Activated CD8-positive, alpha-beta memory T cell treated with anti-CD3 and anti-CD28 coated beads for 24 hours (primary cell): ENCODE measurements at regions not wholly inside any gene's neighbourhood (a gene's known extent, or its start where the extent isn't known, plus 50 kb on each side); places are given as distances from the start of the nearest gene placed in this dataset.
"Not testable (repeated sequence)": the region's sequence is repeated elsewhere in the genome, so short reads cannot be mapped to it uniquely, and the experiment has no call there.

ENCODE experiments used
- DNase-seq: peaks from one replicate; pipeline ENCODE4 v3.0.0-alpha.2; 2020

GRCh38 chr2:13474538-13474937 is 757.8 kb downstream of the TRIB2 start:
- no peak for DNase-seq

- no peak for DNase-seq
Observed at GRCh38 chr2:13480057-13480456, 763.3 kb downstream of the TRIB2 start.

GRCh38 chr2:13481201-13481600 is 764.5 kb downstream of the TRIB2 start:
- DNase-seq, result no peak

- no peak for DNase-seq
Observed at GRCh38 chr2:13485256-13485655, 768.5 kb downstream of the TRIB2 start.

GRCh38 chr2:13488965-13489364 is 772.2 kb downstream of the TRIB2 start:
- DNase-seq, result no peak

- DNase-seq, result no peak
Observed at GRCh38 chr2:13492262-13492661, 775.5 kb downstream of the TRIB2 start.

- no peak for DNase-seq
Observed at GRCh38 chr2:13495051-13495450, 778.3 kb downstream of the TRIB2 start.

GRCh38 chr2:13504808-13505207 is 788.1 kb downstream of the TRIB2 start:
- no peak for DNase-seq

GRCh38 chr2:13508671-13509070 is 791.9 kb downstream of the TRIB2 start:
- DNase-seq, result no peak

- DNase-seq, result no peak
Observed at GRCh38 chr2:13515254-13515653, 798.5 kb downstream of the TRIB2 start.

- DNase-seq, result no peak
Observed at GRCh38 chr2:13522096-13522495, 805.4 kb downstream of the TRIB2 start.

- DNase-seq, result no peak
Observed at GRCh38 chr2:13522917-13523821, 806.4 kb downstream of the TRIB2 start.

GRCh38 chr2:13524492-13524891 is 807.8 kb downstream of the TRIB2 start:
- DNase-seq, result no peak

GRCh38 chr2:13531735-13532410 is 815.1 kb downstream of the TRIB2 start:
- DNase-seq, result not testable (repeated sequence)

- DNase-seq, result not testable (repeated sequence)
Observed at GRCh38 chr2:13532781-13533523, 816.2 kb downstream of the TRIB2 start.

GRCh38 chr2:13533524-13533922 is 816.8 kb downstream of the TRIB2 start:
- no peak for DNase-seq

- no peak for DNase-seq
Observed at GRCh38 chr2:13536941-13537340, 820.2 kb downstream of the TRIB2 start.

- DNase-seq, result no peak
Observed at GRCh38 chr2:13537771-13538349, 821.1 kb downstream of the TRIB2 start.

GRCh38 chr2:13539296-13539695 is 822.6 kb downstream of the TRIB2 start:
- DNase-seq, result no peak

GRCh38 chr2:13542061-13542460 is 825.3 kb downstream of the TRIB2 start:
- no peak for DNase-seq

GRCh38 chr2:13542642-13543041 is 825.9 kb downstream of the TRIB2 start:
- no peak for DNase-seq

- DNase-seq, result no peak
Observed at GRCh38 chr2:13543550-13543949, 826.8 kb downstream of the TRIB2 start.

GRCh38 chr2:13545320-13545719 is 828.6 kb downstream of the TRIB2 start:
- DNase-seq, result no peak
